ENCODE measurements at regions not wholly inside any gene's neighbourhood (a gene's known extent, or its start where the extent isn't known, plus 50 kb on each side); places are given as distances from the start of the nearest gene placed in this dataset.

DNA sequence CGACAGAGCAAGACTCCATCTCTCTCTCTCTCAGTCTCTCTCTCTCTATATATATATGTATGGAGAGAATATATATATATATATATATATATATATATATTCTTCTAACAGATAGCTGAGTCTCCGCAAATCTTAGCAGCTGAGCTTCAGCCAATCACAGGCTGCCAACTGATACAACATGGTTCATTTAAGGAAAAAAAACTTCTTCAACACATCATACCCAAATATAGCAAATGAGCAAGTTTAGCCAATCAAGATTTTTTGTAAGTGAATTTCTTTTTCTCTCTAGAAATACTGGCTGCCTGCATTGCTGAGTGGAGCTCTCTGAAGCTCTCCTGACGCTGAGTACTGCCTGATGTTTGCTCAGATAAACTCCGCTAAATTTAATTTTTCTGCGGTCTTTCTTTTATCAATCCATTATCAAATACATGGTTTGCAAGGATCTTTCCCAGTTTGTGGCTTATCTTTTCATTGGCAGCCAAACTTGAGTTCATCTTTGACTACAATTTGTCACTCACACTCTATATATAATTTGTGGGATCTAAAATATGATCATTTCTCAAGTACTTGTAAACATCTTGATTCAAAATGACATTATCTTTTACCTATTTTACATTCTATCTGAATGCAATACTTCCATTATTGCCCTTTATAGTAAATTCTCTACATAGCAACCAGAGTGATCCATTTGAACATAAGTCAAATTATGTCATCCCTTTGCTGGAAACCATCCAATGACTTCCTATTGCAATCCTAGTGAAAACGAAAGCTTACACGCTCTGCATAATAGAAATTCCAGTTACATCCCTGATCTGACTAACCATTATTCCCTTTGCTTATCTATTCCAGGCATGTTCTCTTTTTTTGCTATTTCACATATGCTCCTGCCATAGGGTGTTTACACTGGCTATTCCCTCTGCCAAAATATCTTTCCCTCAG lies 2131.7 kb downstream of the MRPL39 start:
- no peak overlapping the region for H3K27ac ChIP-seq
- ChIA-PET CTCF (no interaction called here), POLR2A (ENCODE audit: low non-redundant PET) (no interaction called here)
- DNase-seq (ENCODE audit: low spot score), result no peak
- TF ChIP-seq CTCF (conservative IDR thresholded peaks at IDR 0.05; ENCODE audit: low read depth), result no peak

DNA sequence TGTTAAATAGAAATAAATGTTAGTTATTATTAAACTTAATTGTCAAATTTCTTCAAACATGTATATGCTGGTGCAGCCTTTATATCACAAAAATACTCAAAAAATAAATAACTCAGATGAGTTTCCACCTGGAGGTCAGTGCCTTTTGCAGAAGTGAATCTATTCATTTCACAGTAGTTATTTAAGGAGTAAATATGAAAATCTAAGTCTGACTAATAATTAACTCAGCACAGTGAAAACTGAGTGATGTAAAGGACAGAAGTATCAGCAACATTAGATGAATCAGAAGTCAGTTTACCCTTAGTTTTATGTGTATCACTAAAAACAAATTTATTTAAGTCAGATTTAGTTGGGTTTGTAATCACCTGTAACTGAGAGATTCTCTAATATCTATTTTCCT lies 2135.4 kb downstream of the MRPL39 start:
- no peak for DNase-seq (ENCODE audit: low spot score)
- CTCF ChIA-PET, result no interaction called here
- no peak for TF ChIP-seq CTCF (conservative IDR thresholded peaks at IDR 0.05; ENCODE audit: low read depth)
- POLR2A ChIA-PET (ENCODE audit: low non-redundant PET), result no interaction called here
- no peak overlapping the region for H3K27ac ChIP-seq

GRCh38 chr21:23463365-23463764 lies 2143.9 kb downstream of the MRPL39 start:
- no peak overlapping the region for H3K27ac ChIP-seq
- CTCF ChIA-PET, result no interaction called here
- no peak for DNase-seq (ENCODE audit: low spot score)
- POLR2A ChIA-PET (ENCODE audit: low non-redundant PET), result no interaction called here
- no peak for TF ChIP-seq CTCF (conservative IDR thresholded peaks at IDR 0.05; ENCODE audit: low read depth)

DNA sequence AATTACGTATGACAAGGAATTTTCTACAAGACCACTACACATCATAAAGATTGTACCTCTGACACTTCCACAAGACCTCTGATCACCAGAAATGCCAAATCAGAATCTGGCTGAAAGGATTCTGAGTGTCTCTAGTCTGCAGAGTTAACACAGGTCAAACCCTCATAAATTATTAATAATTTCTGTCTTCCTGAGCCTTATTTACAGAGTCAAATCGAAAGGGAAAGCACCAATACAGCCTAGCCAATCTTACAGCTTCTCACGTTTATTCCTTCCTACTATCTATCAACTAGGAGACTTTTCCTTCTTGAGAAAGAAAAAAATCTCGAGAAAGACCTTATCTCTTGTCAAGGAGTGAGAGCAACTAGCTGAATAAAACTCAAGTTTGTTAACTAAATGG lies 2151.6 kb downstream of the MRPL39 start:
- TF ChIP-seq CTCF (conservative IDR thresholded peaks at IDR 0.05; ENCODE audit: low read depth), result no peak
- ChIA-PET POLR2A (ENCODE audit: low non-redundant PET) (no interaction called here), CTCF (no interaction called here)
- no peak for DNase-seq (ENCODE audit: low spot score)
- no peak overlapping the region for H3K27ac ChIP-seq

- DNase-seq (ENCODE audit: low spot score), result no peak
- POLR2A ChIA-PET (ENCODE audit: low non-redundant PET), result no interaction called here
- TF ChIP-seq CTCF (conservative IDR thresholded peaks at IDR 0.05; ENCODE audit: low read depth), result 0 out of 2 replicates have a peak, but pooled peaks have one; percentile 7
- CTCF ChIA-PET, result no interaction called here
- no peak overlapping the region for H3K27ac ChIP-seq
Measured at GRCh38 chr21:23452384-23453083, 2154.7 kb downstream of the MRPL39 start.

DNA sequence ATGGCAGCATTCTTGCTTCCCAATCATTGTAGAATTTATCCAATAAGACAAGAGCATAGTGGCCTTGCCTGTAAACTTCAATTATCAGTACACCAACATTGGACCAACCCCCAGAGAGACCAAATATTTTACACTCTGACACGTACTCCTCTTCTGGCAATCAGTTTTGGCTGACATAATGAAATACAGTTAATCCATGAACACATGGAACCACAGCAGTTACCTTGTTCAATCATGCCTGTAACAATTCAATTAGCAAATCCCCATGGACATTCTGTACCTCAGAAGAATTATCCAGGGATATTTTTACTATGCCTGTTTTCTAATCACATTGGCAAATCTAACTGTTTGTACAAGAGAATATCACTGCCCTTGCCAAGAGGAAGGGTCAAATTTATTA lies 2162.0 kb downstream of the MRPL39 start:
- POLR2A ChIA-PET (ENCODE audit: low non-redundant PET), result no interaction called here
- H3K27ac ChIP-seq, result no peak overlapping the region
- CTCF ChIA-PET, result no interaction called here
- TF ChIP-seq CTCF (conservative IDR thresholded peaks at IDR 0.05; ENCODE audit: low read depth), result no peak
- no peak for DNase-seq (ENCODE audit: low spot score)

Measured in RWPE1 (cell line).